ENCODE measurements at regions not wholly inside any gene's neighbourhood (a gene's known extent, or its start where the extent isn't known, plus 50 kb on each side); places are given as distances from the start of the nearest gene placed in this dataset.
"Not testable (repeated sequence)": the region's sequence is repeated elsewhere in the genome, so short reads cannot be mapped to it uniquely, and the experiment has no call there.

DNA sequence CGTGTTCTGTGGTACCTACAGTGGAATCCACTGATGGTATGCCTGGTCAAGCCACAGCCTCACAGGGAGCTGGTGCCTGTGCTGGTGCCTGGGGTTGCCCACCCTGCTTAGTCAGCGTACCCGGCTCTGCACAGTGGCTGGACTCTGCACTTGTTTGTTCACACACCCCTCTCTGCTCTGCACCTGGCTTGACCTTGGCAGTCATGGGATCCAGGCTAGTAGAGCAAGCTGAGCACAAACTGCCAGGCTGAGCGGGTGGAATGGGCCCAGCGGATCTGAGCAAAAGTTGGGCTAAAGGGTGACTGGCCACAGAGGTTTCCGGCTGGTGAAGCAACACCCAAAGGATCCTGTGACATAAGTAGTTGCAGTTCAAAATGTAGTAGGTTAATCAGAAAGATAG, 163.5 kb downstream of the CDH19 start:
- DNase-seq (ENCODE audit: extremely low read depth in 1 of 11, low read depth in 9 of 11, low spot score in 4 of 11) = no peak

DNA sequence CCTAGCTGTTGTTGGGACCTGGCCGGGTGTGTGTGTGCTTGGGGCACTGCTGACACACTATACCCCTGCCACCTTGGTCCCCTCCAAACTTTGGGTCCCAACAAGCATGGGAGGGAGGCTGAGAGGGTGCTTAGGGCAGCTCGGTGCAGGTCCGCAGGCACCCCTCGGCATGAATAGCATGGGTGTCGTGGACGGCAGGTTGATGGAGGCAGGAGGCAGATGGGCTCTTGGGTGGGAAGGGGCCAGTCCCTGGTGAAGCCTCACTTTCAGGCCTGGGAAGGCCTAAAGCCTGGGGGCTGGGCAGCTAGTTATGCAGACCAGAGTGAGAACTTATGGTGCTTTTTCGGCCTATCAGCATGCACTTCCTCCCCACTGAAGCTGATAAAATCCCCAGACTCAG, 164.2 kb downstream of the CDH19 start:
- DNase-seq (ENCODE audit: extremely low read depth in 1 of 11, low read depth in 9 of 11, low spot score in 4 of 11) = no peak

DNA sequence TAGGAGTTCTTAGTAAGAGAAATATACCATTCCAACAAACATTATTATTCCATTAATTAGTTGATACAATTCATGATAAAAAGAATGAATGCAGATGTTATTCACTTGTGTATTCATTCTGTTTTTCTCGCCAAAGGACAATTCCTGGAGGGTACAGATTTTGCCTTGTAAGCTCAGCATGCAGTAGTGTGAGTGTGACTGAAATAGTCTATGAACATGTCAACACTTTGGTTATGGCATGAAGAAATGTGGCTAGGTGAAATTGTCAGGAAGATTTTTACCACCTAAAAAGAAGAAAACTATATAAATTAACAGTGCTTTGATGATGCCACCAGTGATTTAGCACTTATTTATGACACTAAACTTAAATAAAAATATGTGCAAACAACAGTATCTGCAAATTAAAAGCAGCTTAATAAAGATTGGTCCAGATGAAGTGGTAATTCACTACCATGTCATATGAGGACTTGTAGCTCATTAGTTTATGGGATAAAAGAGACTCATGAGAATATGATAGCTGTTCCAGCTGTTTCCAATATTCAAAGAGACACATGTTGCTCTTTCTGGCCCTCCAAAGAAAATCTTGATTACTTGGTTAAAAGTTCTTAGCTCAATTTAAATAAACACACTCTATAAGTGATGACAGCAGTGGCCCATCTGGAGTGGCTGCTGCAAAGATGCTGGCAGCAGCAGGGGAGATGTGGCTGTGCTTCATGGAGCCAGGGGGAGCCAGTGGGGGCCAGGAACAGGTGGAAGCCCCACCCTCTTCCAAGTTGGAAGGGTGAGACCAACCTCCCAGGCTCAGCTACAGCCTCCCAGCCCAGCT, 165.0 kb downstream of the CDH19 start:
- DNase-seq (ENCODE audit: extremely low read depth in 1 of 11, low read depth in 9 of 11, low spot score in 4 of 11) = no peak

DNA sequence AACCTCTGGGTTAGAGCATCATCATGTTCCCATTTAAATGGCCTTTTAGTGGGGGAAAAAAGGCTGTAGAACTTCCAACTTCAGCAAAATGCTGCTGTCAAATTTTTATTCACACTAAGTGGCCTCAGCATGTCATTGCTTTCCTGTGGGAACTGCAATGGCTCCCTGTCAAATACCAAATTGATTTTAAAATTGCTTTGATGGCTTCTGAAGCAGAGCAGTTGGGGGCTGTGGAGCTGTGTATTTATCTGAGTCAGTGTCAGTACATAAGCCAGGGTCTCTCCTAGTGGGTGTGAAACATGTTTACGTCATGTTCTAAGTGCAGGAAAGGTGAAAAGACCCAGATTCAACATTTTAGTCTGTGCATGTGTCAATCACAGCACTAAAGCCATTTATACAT, 171.3 kb downstream of the CDH19 start:
- DNase-seq (ENCODE audit: extremely low read depth in 1 of 11, low read depth in 9 of 11, low spot score in 4 of 11) = no peak

DNA sequence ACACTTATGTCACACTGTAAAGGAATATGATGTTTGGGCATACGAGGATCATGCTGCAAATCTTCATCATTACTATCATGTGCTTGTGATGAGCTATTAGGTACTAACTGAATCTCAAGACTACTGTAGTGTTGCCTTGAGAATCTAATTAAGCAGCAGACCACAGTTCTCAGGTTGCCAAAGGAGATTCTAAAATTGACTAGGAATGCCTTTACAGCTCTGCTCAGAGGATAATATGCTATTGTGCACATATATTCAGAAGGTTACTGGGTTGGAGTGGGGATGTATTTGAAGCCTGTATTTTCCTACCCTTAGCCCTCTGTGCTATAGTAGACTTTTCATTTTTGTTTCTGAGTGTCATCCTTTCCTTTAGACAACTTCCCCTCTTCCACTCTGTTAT, 175.1 kb downstream of the CDH19 start:
- DNase-seq (ENCODE audit: extremely low read depth in 1 of 11, low read depth in 9 of 11, low spot score in 4 of 11) = no peak

DNA sequence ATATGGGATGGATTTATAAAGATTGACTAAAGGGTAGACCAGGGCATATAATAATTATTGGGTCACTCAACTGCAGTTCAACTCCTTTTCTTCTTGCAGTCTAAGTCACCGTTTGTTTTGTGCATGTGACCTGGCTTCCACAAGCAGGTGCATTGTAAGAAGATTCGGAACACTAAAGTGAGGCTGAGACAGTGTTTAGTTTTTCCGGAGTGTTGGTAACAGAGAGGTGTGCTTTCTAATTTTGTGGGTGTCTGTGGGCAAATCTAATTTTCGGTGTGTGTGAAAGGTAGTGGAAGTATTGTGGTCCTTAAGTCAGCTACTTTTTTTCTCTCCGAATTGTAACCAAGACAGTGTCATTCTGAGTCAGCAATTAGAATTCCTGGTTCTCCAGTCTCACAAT, 184.5 kb downstream of the CDH19 start:
- no peak for DNase-seq (ENCODE audit: extremely low read depth in 1 of 11, low read depth in 9 of 11, low spot score in 4 of 11)

DNA sequence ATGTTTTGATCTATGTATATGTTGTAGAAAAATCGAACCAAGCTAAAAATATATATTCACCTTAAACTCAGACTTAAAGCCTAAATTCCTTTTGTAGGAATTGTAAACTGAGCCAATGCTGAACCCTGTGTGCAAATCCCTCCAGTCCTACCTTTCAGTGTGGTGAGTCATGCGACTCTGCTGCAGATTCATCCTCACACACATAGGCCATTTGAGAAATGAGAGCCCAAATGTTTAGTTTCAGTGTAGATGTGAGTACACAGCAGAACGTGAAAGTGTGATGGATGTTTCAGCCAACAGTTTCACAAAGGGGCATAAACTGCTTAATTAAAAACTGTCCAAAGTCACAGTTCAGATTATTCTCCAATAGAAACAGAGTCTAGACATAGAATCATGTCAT, 193.2 kb downstream of the CDH19 start:
- DNase-seq (ENCODE audit: extremely low read depth in 1 of 11, low read depth in 9 of 11, low spot score in 4 of 11) = no peak

DNA sequence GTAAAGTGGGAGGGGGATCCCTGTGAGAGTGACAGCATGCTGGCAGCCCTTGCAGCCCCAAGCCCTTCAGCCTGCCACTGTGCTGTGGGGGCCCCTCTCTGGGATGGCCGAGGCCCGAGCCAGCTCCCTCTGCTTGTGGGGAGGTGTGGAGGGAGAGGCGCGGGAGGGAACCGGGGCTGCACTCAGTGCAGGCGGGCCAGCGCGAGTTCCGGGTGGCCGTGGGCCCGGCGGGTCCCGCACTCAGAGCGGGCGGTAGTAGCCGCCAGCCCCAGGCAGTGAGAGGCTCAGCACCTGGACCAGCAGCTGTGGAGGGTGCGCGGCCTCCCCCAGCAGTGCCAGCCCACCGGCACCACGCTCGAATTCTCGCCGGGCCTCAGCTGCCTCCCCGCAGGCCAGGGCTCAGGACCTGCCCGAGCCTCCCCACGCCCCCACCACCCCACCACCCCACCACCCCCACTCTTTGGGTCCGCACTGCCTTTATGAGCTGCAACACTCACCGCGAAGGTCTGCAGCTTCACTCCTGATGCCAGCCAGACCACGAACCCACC, 208.1 kb downstream of the CDH19 start:
- DNase-seq (ENCODE audit: extremely low read depth in 1 of 11, low read depth in 9 of 11, low spot score in 4 of 11) = no peak

DNA sequence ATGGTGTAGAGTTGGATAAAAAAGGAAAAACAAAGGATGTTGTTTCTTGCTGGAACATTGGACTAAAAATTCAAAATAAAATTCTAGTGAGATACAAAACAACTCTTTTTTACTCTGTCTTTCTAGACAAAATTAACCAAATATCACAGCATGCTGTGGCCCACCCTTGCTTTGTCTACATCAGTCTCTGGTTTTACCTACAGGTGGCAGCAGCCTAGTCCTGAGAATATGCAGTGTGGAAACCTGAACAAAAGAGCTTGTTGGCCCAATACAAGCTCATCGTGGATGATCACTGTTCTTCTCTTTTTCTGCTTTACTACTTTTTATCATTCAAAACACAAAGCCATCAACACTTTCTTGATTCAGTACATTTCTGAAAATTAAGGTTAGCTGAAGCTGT, 210.4 kb downstream of the CDH19 start:
- DNase-seq (ENCODE audit: extremely low read depth in 1 of 11, low read depth in 9 of 11, low spot score in 4 of 11) = no peak

DNA sequence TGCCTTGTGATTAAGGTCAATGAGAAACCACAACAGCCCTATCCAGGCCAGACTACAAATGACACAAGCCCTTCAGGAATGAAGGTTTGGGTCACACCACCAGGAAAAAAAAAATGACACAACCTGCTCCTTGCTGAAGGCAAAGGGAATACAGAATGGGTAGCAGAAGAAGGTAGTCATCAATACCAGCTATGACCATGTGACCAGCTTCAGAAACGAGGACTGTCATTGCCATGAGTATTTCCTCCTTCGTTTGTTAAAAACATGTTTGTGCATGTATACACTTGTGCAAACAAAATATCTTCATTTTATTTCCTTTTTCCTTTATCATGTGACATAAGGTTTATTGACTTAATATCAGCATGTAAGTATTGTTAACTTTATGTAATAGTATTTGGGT, 226.6 kb downstream of the CDH19 start:
- DNase-seq (ENCODE audit: extremely low read depth in 1 of 11, low read depth in 9 of 11, low spot score in 4 of 11) = no peak

DNA sequence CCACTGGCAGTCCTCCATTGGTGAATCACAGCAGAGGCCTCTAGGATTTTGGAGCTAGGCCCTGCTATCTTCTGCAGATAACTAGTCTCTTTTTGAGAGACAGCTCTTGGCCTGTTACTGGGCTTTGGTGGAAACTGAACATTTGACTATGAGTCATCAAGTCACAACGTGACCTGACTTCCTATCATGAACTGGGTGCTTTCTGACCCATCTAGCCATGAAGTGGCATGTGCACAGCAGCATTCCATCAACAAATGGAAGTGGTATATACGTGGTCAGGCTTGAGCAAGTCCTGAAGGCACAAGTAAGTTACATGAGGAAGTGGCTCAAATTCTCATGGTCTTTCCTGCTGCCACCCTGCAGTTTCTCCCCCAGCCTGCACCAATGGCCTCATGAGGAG, 228.5 kb downstream of the CDH19 start:
- DNase-seq (ENCODE audit: extremely low read depth in 1 of 11, low read depth in 9 of 11, low spot score in 4 of 11) = not testable (repeated sequence)

DNA sequence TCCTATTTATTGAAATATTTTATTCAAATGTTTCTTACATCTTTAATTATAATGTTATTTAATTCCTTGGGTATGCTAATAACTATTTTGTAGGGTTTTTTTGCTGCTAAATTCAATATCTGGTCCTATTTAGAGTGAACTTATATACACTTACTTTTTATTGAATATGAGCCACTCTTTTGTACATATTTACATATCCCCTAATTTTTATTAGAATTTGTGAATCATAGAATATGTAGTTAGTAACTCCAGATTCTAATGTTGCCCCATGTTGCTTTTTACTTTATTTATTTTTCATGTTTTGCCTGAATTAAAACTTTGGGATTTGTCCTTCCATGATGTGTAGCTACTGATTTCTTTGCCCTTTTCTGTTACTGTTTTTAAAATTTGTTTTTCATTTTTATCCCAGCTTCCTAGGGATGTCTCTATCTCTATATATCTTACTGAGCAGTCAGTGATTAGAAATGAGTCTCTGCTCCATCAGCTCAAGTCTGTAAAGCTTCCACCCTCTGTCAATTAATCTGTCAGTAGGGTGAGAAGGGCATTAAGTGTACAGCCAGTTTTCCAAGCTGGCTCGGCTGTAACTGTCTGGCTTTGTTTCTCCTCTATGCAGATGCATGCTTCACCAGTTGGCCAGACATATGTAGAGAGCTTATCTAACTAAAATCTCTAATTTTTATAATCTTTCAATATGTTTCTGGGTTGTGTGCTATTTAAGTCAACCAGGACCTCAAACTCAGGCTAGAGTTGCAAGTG, 256.9 kb downstream of the CDH19 start:
- no peak for DNase-seq (ENCODE audit: extremely low read depth in 1 of 11, low read depth in 9 of 11, low spot score in 4 of 11)

DNA sequence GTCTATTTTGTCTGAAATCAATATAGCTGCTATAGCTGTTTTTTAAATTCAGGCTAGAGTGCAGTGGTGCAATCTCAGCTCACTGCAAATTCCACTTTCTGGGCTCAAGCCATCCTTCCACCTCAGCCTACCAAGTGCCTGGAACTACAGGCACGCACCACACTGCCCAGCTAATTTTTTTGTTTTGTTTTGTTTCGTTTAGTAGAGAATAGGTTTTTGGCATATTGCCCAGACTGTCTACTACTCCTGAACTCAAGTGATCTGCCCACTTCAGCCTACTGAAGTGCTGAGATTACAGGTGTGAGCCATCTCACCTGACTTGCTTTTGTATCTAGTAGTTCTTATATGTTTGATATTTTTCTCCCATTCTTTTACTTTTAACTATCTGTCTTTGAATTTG, 259.7 kb downstream of the CDH19 start:
- DNase-seq (ENCODE audit: extremely low read depth in 1 of 11, low read depth in 9 of 11, low spot score in 4 of 11) = no peak

DNA sequence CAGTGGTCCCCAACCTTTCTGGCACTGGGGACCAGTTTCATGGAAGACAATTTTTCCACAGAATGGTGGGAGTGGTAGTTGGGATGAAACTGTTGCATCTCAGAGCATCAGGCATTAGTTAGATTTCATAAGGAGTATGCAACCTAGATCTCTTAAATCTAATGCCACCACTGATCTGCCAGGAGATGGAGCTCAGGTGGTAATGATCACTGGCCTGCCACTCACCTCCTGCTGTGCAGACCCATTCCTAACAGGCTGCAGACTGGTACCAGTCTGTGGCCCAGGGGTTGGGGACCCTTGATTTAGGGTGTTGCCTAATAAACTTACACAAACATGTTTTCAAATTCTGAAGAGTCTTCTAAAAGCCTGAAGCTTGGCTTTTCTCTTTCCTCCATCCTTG, 261.3 kb downstream of the CDH19 start:
- DNase-seq (ENCODE audit: extremely low read depth in 1 of 11, low read depth in 9 of 11, low spot score in 4 of 11) = no peak

DNA sequence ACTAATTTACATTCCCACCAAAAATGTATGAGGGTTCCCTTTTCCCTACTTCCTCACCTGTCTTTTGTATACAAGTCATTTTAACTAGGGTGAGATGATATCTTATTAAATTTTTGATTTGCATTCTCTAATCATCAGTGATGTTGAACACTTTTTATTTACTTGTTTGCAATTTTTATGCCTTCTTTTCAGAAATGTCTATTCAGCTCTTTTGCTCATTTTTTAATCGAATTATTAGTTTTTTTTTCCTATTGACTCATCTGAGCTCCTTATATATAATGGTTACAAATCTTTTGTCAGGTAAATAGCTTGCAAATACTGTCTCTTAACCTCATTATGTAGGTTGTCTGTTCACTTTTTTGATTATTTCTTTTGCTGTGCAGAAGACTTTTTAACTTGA, 269.4 kb downstream of the CDH19 start:
- no peak for DNase-seq (ENCODE audit: extremely low read depth in 1 of 11, low read depth in 9 of 11, low spot score in 4 of 11)

DNA sequence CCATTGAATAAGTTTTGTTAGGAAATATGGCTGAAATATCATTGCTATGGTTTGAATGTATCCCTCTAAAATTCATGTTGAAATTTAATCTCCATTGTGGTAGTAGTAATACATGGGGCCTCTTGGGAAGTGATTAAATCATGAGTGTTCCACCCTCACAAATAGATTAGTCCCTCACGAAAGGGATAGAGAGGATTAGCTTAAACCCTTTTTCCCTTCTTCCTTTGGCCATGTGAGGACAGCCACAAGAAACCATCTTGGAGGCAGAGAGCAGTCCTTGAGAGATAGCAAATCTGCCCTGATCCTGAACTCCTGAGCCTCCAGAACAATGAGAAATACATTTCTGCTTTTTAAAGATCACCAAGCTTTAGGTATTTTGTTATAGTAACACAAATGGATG, 274.2 kb downstream of the CDH19 start:
- DNase-seq (ENCODE audit: extremely low read depth in 1 of 11, low read depth in 9 of 11, low spot score in 4 of 11) = no peak

DNA sequence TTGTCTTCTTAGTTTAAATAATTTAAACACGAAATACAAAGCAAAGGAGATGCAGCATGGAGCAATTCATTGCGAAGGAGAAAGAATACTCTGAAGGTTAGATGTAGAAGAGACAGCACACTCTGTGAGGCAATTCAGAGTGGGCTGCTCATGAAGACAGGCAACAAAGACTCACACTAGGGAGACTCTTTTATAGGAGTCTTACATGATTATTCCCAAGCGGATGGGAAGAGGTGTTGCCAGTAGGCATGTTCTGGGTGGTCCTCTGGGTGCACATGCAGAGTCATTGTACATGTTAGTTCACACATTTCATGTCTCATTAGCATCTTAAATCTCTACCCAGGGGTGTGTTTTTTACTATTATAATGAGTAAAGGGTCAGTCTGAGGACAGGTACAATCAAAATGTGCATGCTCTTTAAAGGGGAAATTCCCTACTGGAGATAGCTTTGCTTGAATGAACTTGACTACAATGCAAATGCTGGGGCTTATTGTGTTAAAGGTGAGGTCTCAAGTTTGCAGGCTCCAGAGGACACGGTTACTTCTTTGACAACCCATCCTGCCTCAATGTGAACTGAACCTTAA, 275.5 kb downstream of the CDH19 start:
- DNase-seq (ENCODE audit: extremely low read depth in 1 of 11, low read depth in 9 of 11, low spot score in 4 of 11) = no peak

DNA sequence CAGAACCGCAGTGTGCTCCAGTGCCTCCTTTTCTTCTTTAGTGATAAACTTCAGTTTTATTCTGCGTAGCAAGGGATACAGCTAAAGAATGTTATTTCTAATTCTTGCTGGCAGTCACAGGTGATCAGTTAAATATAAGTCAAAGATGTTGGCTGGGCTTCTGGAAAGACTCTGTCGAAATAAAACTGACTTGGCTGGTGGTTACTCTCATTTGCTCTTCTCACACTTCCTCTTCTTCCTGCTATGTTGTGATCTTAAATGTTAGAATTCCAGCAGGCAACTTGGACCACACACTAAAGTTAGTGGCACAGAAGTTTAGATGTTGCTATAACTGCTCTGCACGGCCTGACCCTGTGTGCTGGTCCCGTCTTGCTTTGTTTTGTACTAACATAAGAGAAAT, 278.6 kb downstream of the CDH19 start:
- no peak for DNase-seq (ENCODE audit: extremely low read depth in 1 of 11, low read depth in 9 of 11, low spot score in 4 of 11)

DNA sequence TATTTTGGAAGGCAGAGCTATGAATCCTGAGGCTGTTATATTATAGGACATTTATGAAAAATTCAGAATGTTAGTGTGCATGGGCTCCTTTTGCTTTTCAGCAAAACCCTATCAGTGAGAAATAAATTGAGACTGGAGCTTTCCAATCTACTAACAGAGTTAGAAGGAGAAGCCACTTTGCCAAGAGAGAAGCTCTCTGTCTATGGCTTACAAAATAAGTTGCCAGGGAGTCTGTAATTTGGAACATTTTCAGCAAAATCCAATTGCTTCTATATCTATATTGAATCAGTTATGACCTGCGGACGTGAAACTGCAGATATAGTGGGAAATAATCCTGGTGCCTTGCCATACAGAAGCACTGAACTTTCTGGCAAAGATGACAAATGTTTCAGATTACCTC, 279.3 kb downstream of the CDH19 start:
- no peak for DNase-seq (ENCODE audit: extremely low read depth in 1 of 11, low read depth in 9 of 11, low spot score in 4 of 11)
